ENCODE measurements at regions not wholly inside any gene's neighbourhood (a gene's known extent, or its start where the extent isn't known, plus 50 kb on each side); places are given as distances from the start of the nearest gene placed in this dataset.

DNA sequence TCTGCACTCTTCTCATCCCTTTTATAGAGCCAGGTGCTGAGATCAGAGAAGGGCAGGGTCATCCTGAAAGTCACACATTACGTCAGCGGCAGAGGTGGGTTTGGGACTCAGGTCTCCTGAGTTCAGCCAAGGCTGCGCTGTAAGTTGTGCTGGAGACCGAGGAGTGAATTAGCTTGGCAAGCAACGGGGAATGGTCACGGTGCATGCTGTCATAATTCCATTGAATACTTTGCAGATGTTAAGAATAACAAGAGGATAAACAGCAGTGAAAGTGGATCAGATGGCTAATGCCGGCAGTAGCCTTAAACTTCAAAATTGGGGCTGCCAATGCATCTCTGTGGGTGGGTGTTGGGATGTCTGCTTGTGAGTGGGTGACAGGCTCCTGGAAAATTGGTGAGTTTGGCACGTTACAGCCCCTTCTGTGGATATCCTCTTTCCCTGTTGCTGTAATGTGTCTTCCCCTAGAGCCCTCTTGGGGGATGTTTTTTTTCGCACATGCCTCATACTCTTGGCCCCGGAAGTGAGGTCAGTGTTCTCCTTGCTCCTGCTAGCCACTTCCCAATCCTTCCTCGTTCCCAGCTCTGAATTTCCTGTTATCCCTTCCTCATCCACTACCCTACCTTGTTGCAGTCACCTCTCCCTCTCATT lies 287.1 kb upstream of the SRRM4 start:
- DNase-seq (ENCODE audit: low spot score): no peak

DNA sequence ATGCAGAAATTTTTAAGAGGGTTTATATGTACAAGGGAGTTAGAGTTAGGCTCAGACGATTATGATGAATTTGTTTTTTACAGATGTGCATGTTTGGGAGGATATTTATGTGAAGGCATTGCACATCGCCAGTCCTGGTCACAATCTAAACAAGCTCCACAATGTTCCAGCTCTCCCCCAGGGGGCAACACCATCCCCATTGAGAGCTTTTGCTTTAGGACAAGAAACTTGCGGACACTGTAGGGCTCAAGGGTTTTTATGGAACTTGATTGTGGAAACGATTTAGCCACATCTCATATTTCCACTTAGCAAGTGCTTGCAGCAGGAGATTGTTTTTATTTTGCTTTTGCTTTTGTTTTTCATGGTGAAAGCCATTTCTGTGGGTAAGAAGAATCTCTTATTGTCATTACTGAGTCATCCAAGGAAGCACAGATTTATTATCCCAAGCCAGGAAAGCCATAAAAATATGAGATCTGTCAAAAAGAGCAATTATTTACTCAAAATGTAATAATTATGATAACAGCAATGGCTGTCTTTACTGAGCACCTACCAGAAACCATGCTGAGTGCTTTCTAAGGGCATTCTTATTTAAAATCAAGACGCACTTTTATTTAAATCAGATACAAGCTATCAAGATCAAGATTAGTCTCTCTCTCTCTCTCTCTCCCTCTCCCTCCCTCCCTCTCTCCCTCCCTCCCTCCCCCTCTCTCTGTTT lies 276.7 kb upstream of the SRRM4 start:
- DNase-seq (ENCODE audit: low spot score): no peak

DNA sequence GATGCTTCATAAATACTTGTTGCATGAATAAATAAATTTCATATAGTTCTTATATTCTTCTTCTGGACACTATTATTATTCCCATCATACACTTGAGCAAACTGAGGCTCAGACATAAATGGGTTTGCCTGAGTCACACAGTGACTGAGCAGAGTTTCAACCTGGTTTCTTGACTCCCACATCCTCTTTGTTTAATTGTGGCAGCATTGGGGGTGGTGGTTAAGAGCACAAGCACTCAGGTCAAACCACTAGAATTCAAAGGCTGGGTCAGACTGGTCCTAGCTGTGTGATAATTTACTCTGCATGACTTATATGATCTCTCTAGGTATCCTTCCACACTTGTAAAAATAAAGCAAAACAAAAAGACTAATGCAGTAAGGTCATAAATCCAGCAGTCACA lies 274.9 kb upstream of the SRRM4 start:
- no peak for DNase-seq (ENCODE audit: low spot score)

DNA sequence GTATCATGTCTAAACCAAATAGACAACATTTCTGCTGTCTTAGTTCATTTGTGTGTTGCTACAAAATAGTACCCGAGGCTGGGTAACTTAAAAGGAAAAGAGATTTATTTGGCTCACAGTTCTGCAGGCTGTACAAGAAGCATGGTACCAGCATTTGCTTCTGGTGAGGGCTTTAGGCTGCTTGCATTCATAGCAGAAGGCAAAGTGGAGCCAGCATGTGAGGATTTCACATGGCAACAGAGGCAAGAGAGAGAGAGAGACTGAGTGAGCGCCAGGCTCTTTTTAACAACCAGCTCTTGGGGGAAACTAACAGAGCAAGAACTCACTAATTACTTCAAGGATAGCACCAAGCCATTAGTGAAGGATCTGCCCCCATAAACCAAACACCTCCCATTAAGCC lies 271.4 kb upstream of the SRRM4 start:
- DNase-seq (ENCODE audit: low spot score): no peak

DNA sequence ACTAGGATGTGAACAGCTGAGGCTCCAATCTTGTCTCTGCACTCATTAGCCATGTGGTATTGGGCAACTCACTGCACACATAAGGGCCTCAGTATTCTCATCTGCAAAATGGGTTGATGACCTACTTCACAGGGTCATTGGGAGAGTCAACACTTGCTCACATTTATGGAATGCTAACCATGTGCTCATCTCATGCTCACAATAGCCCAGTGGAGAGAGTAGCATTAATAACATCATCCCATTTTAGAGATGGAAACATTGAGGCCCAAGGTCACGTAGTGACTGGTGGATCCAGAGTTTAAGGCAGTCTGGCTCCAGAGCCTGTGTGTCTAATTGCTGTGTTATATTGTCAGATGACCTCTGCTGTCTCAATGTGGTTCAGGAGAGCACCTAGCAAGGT lies 270.2 kb upstream of the SRRM4 start:
- DNase-seq (ENCODE audit: low spot score): no peak

DNA sequence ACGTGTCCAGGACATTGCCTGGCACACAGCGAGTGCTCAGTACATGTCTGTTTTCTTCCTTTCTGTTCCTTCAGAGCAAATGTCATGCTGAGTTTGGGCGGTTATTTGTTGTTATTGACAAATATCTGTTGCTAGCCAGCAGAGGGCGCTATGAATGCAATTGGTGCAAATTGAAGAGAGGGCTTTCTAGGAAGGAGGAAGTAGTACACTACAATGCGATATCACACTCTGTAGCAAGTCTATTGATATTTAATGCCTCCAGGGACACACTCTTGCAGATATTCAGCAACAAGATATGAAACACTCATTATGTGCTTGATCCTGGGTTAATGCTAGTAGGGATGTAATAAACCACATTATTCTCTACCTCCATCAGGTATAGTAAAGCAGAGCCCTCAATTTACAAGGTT lies 267.3 kb upstream of the SRRM4 start:
- DNase-seq (ENCODE audit: low spot score): peak; percentile 32

DNA sequence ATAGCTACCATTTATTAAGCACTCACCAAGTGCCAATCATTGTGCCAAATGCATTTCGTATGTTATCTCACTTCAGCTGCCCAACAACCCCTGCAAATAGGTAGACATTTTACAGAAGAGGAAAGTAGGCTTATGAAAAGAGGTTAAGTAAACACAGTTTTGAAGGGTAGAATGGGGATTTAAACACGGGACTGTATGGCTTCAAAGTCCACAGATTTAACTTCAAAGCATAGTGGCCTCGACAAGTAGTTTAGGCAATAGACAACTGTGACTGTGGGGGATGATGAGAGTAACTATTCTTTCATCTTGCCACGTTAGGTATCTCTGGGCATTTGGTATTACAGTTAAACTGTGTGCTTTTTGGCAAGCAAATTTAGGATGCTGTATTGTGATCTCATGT lies 266.8 kb upstream of the SRRM4 start:
- no peak for DNase-seq (ENCODE audit: low spot score)

DNA sequence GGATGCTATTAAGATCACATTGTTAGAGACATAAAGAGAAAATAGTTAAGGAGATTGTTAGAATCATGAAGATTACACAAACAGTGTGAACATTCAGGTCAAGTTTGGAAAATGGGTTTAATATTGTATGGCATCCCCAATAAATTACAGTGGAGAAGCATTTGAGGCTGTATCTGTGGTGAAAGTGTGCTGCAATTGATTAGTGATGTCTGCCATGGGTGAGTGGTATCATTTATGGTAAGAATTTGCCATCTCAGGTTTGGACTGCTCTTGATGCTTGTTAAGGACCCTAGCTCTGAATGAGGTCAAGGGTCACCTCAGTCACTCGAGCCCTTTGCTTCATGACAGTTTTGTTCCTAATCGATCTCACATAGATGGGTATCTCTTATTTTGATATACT lies 265.7 kb upstream of the SRRM4 start:
- no peak for DNase-seq (ENCODE audit: low spot score)

DNA sequence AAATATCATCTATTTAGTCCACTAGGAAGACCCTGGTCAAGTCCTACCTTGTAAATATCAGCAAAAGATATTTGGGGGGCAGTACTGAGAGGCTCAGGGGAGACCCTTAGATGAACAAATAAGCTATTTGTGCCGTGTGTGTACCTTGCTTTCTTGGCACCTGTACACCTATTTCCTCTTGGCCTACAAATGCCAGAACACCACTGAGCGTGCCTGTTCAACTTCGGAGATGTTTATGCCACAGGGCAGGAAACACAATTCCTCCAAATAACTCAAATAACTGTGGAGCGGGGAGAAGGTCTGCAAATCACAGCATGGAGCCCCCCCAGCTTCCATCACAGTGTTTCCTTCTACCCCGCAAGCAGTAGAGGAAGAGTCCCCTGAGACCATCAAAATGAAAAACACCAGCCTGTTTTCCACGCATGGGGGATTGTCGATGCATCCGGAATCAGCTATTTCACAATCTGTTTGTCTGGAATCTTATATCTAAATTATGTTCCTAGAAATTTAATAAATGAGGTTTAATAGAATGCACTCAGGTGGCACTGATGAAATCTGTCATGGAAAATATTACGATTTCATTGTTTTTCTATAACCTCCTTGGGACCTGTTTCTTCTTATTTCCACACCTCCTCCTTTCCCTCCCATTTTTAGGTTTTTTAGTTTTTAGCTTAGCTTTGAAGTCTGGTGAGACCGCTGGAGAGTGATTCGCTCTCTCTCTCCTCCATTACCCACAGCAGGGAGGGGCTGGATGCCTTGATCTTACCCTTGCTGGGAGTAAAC lies 254.0 kb upstream of the SRRM4 start:
- DNase-seq (ENCODE audit: low spot score): no peak

DNA sequence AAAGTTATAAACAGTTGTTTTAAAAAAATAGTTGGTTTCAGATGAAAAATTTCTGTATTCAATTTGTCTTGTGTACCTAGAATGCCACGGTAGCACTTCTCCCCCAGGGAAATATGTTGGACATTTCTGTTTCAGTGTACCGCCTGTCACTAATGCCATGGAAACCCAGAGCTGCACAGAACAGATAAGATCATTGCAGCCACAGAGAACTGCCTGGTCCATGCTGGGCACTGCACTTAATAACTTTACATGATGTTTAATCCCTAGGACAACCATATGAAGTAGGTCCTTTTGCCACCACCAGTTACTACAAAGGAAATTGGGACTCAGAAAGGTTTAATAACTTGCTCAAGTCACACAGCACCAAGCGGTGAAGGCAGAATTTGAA lies 253.4 kb upstream of the SRRM4 start:
- no peak for DNase-seq (ENCODE audit: low spot score)

DNA sequence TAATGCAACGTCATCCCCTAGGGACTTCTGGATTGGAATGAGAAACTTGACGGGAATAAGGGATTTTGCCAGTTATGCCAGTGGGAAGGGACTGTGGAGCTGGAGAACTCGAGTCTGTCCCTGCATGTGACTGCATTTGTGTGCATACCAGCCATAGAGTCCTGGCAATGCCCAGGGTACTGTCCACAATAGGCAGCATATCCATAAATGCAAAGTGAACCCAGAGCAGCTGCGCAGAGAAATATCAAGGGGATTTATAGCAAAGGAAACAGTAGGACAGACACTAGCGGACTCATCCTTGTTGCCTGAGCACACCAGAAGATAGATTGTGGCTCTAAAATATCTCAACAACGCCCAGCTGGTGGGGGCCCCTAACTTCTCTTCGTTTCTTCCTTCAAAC lies 247.1 kb upstream of the SRRM4 start:
- no peak for DNase-seq (ENCODE audit: low spot score)

DNA sequence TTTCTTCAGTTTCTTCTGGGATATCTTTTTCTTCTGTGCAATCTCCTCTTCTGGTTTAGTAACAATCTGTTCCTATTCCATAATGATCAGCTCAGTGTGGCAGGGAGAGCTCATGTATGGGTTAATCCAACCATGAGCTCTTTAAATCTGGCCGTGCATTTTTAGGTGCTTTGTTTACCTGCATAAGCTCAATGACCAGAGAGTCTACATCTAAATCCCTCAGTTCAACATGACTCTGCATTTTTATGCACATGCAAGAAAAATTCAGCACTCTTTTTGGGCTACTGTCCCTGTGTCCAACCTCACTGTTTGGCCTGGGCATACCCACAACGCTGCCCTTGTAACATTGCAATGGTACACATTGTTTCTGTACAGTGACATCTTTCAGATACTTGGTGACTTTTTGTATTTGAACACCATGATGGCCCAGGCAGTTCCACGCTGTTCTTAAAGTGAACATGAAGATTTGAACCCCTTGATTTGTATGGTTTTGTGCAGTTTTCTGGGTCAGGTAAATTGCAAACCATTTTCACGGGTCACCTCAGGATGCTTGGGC lies 243.3 kb upstream of the SRRM4 start:
- DNase-seq (ENCODE audit: low spot score): no peak

DNA sequence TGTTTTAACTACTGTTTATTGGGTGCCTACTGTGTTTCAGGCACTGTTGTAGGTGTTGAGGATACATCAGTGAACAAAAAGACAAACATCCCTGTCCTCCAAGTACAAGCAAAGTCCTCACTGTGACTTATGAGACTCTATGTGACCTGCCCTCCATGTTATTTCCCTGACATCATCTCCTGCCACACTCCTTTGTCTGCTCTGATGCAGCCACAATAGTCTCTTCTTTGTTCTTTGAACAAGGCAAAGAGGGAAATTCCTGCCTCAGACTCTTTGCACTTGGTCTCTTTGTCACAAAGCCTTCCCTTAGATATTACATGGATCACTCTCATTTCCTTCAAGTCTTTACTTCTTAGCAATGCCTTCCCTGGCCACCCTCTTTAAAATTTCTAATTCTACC lies 240.1 kb upstream of the SRRM4 start:
- no peak for DNase-seq (ENCODE audit: low spot score)

DNA sequence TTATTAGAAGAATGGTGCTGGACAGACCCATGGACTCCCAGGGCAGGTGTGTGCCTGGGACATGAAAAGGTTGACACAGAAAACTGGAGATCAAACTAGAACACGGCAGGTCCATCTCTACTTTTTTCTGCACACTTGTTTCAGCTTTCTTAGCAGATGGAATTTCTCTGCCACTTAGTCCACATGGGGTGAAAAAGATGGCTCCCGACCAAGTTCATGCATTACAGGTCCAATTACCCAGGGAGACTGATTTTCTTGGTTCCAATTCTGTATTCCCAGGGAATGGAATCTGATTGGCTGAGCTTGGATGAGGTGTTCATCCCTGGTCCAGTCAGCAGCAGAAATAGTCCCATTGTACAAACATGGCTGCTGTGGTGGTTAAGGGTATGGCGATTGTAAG lies 238.9 kb upstream of the SRRM4 start:
- no peak for DNase-seq (ENCODE audit: low spot score)

DNA sequence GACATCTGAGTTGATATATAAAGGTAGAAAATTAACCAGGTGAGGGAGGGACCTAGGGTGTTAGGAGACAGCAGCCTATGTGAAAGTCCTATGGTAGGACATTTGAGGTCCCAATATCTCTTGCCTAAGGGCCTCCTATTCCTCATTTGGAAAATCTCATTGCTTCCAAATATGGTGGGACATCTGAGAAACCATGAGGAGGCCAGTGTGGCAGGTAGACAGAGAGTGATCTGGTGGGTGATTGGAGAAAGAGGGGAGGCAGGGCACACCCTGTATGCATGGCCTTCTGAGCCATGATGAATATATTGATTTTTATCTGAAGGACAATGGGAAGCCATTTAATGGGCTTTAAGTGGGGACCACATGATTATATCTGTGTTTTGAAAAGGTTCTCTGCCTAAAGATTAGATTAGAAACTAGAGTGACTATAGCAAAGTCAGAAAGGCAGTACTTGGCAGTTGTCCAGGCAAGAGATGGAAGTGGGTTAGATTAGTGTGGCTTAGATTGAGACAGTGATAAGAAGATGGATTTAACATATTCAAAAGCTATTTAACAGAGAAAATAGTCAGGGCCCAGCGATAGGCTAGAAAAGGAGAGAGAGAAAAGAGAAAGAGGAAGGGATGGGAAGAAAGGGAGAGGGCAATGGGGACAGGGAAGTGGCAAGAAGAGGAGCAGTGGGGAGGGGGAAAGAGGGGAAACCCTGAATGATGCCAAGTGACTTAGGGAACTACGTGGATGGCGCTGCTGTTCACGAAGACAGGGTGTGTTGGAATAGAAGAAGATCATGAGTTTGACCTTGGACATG lies 237.2 kb upstream of the SRRM4 start:
- no peak for DNase-seq (ENCODE audit: low spot score)

DNA sequence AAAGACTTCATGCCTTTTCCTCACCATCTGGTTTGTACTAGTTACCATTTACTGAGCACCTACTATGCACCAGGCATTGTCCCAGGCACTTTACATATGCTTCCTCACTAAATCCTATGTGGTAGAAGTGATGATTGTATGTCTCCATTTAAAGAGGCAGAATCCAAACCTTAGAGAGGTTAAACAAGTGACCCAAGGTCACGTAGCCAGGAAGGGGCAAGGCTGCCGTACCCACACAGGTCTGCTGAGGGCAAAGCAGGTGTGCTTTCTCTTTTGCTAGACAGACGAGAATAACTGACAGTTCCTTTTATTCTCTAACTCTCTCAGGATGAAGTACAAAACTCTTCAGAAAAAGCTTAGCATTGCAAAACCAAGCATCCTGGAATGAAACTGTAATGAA lies 235.2 kb upstream of the SRRM4 start:
- no peak for DNase-seq (ENCODE audit: low spot score)

DNA sequence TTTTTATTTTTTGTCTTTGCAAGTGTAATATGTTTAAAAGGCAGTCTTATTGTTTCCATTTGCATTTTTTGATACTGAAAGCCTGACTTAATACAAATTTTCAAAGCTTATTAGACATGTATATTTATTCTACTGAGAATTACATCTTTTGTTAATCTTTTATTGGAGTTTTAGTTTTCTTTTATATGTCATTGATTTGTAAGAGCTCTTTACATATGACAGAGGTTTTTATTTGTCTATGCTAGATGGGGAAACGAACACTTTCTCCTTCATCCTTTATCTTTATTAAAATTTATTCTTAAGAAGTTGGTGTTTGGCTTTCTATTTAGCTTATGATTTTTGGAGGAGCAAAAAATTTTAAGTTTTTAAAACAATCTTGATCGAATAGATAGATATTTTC lies 234.4 kb upstream of the SRRM4 start:
- no peak for DNase-seq (ENCODE audit: low spot score)

DNA sequence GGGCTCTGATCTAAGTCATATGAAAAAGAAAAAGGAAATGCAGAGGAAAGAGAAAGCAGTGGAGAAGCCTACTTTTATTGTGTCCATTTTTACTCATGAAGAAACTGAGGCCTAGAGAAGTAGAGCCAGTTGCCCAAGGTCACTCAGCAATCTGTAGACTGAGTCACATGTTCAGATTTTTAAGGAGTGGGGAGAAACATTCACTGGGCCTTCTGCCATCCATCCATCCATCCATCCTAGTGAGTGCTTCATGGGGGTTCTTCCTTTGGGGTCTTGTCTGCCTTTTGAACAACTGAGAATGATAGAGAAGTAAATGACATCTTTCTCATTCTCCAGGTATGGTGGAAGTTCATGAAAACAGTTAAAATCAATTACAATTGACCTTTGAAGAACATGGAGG lies 233.6 kb upstream of the SRRM4 start:
- DNase-seq (ENCODE audit: low spot score): no peak

DNA sequence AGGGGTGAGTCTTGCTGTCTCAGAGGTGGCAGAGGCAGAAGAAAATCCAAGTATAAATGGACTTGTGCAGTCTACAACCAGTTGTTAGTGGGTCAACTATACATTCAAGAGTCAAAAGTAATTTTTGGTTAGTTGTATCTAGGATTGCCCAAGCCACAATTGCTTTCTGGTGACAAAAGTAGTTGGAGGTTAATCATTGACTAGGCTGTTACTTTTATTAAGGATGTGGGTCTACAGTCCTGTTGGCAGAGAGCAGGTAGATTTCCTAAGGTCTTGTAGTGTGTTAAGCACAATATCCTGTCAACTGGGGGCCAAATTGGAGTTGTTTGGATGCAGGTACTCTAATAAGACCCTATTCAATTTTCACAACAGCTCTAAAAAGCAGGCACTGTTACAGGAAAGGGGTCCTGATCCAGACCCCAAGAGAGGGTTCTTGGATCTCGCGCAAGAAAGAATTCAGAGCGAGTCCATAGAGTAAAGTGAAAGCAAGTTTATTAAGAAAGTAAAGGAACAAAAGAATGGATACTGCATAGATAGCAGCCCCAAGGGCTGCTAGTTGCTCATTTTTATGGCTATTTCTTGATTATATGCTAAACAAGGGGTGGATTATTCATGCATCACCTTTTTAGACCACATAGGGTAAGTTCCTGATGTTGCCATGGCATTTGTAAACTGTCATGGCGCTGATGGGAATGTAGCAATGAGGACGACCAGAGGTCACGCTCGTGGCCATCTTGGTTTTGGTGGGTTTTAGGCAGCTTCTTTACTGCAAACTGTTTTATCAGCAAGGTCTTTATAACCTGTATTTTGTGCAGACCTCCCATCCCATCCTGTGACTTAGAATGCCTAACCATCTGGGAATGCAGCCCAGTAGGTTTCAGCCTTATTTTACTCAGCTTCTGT lies 232.6 kb upstream of the SRRM4 start:
- no peak for DNase-seq (ENCODE audit: low spot score)

DNA sequence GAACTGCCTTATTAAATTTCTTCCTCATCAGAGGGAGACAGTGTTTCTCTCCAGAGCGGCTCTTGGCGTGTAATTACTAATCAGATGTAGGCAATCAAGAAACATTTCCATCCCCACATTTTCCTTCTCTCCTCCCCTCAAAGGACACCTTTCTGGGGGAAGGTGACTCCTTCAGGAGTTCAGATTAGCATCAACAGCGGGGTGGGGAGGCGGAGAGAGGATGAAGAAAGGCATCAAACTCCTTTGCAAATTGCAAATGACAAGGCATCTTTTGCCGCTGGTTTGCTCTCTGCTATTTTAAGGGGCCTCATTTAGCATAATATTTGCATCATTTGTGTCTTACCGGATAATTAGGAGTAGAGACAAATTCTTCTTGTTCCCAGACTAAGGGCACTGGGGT lies 231.7 kb upstream of the SRRM4 start:
- no peak for DNase-seq (ENCODE audit: low spot score)

DNA sequence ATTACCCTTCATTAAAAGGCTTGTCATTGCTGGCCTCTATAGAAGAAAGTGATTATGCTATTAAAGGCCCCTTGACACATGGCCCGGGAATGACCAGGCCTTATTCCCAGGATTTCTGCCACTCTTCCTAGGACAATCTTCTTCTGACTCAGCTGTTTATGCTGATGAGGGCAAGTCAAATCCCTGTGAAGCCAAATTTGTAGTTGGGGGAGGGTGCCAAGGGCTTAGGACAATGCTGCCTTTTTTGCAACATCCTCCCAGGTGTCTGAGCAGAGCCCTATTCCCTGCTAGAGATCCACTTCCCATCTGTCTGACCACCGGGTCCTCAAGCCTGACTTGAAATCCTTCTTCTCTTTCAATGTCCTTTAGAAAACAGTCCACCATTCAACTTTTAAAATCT lies 230.7 kb upstream of the SRRM4 start:
- DNase-seq (ENCODE audit: low spot score): no peak
